Calu3 (cell line): ENCODE measurements at regions not wholly inside any gene's neighbourhood (a gene's known extent, or its start where the extent isn't known, plus 50 kb on each side); places are given as distances from the start of the nearest gene placed in this dataset.
"Not testable (repeated sequence)": the region's sequence is repeated elsewhere in the genome, so short reads cannot be mapped to it uniquely, and the experiment has no call there.

Experiments used
- BruUV-seq: library from RNA; stranded (reverse); fragments of 400-500 nt; replicated peaks from 2 replicates; lab custom pipeline; 2021; lab: Mats Ljungman, UMichigan
- CTCF ChIA-PET: fragments of 300-600 bp; sonication (Branson Sonifier 250); formaldehyde crosslinking; loops from one replicate; lab custom pipeline; 2022; ENCODE audit warnings: antibody characterized with exemption; lab: Charles Lee
- DNase-seq: peaks from one replicate; pipeline ENCODE4 v3.0.0; 2022
- H3K27ac Mint-ChIP-seq: one replicate; pipeline ENCODE4 v1.8.0; 2022; ENCODE audit warnings: mixed read lengths; ENCODE audit not compliant: unreplicated experiment
- H3K27me3 Mint-ChIP-seq: one replicate; pipeline ENCODE4 v1.8.0; 2022; ENCODE audit warnings: mixed read lengths; ENCODE audit not compliant: unreplicated experiment
- H3K36me3 Mint-ChIP-seq: one replicate; pipeline ENCODE4 v1.8.0; 2022; ENCODE audit warnings: mild to moderate bottlenecking, moderate library complexity, mixed read lengths; ENCODE audit not compliant: insufficient read depth, unreplicated experiment
- H3K4me1 Mint-ChIP-seq: one replicate; pipeline ENCODE4 v1.8.0; 2022; ENCODE audit warnings: mild to moderate bottlenecking, low read depth, mixed read lengths; ENCODE audit not compliant: unreplicated experiment
- H3K4me3 Mint-ChIP-seq: one replicate; pipeline ENCODE4 v1.8.0; 2022; ENCODE audit warnings: mild to moderate bottlenecking, low read depth, moderate library complexity, mixed read lengths; ENCODE audit not compliant: unreplicated experiment
- H3K9me3 Mint-ChIP-seq: one replicate; pipeline ENCODE4 v1.8.0; 2022; ENCODE audit warnings: low read depth, mixed read lengths; ENCODE audit not compliant: unreplicated experiment
- intact Hi-C: fragments of 100-400 bp; cut with micrococcal nuclease; formaldehyde crosslinking; loops from one replicate; pipeline ENCODE4 v1.10.0; 2022; ENCODE audit not compliant: unreplicated experiment
- TF ChIP-seq, protein P1 (sequence below): fragments of 200-600 bp; IDR thresholded peaks from one replicate; pipeline ENCODE4 v1.8.0; 2022; ENCODE audit warnings: antibody characterized with exemption; ENCODE audit not compliant: unreplicated experiment

DNA sequence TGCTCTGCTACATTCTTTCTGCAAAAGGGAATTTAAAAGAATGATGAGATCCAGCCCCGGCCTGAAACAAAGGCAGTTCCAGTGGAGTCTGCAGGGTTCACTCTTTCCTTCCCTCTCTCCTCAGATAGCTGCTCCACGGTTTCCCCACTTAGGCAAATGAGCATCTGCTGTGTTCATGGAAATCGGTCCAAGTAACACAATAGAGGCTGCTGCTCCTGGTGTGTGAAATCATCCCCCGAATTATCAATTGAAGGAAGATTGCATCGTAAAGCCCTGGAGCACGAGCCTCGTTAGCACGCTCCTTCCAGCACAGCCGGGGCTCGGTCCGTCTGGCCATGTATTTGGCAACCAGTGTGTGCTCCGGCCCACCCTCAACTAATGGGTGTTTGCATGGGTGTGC is 108.3 kb upstream of the DPP6 start:
- Mint-ChIP-seq H3K36me3 (no peaks in the 10 kb centered on the region), H3K27ac (no peak overlapping the region), H3K4me3 (no peak overlapping the region), H3K27me3 (no peaks in the 10 kb centered on the region), H3K4me1 (no peaks in the 10 kb centered on the region), H3K9me3 (peaks cover 23% of the 10 kb centered on the region)
- intact Hi-C loops, result no loop called here
- TF ChIP-seq, protein P1, sequence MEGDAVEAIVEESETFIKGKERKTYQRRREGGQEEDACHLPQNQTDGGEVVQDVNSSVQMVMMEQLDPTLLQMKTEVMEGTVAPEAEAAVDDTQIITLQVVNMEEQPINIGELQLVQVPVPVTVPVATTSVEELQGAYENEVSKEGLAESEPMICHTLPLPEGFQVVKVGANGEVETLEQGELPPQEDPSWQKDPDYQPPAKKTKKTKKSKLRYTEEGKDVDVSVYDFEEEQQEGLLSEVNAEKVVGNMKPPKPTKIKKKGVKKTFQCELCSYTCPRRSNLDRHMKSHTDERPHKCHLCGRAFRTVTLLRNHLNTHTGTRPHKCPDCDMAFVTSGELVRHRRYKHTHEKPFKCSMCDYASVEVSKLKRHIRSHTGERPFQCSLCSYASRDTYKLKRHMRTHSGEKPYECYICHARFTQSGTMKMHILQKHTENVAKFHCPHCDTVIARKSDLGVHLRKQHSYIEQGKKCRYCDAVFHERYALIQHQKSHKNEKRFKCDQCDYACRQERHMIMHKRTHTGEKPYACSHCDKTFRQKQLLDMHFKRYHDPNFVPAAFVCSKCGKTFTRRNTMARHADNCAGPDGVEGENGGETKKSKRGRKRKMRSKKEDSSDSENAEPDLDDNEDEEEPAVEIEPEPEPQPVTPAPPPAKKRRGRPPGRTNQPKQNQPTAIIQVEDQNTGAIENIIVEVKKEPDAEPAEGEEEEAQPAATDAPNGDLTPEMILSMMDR, result no peak
- DNase-seq, result no peak
- CTCF ChIA-PET, result no interaction called here
- no TSS peak for BruUV-seq

DNA sequence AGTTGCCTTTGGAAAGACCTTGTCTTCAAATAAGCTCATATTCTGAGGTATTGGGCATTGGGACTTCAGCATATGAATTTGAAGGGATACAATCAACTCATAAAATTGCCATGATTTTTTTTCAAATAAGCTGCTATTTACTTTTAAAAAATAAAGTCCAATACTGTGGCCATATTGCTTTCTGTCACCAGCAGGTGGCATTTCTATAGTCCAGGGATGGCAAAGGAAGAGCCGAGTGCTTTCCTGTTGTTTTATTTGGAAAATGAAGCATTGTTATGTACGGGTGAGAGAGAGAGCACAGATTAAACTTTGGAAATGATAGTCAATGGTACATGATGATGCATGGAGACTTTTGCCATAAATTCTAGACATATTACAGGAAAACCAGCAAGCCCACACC is 104.1 kb upstream of the DPP6 start:
- intact Hi-C loops, result no loop called here

DNA sequence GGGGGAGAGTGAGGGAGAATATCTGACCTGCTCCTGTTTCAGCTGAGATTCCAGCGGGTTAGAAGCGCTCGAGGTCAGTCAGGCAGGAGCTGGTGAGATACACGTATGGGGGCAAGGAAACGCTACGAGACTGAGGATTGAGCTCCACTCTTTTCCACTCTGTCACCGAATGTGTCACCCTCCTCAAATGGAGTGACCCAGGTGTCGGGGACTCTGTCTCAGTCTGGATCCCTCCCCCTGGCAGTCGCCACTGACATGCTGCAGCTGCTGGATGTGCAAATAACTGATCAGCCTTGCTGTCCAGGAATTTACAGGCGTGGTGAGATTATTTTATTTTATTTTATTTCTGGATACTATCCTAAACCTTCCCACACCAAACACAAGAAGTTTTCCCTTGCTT is 100.9 kb upstream of the DPP6 start:
- CTCF ChIA-PET, result no interaction called here
- Mint-ChIP-seq H3K4me1 (no peaks in the 10 kb centered on the region), H3K27me3 (no peaks in the 10 kb centered on the region), H3K27ac (no peak overlapping the region), H3K9me3 (peaks cover 20% of the 10 kb centered on the region), H3K36me3 (peaks cover 4% of the 10 kb centered on the region), H3K4me3 (no peak overlapping the region)
- TF ChIP-seq, protein P1, result no peak
- BruUV-seq, result no TSS peak
- no peak for DNase-seq
- intact Hi-C loops, result no loop called here

More for the DNA sequence above, 104.1 kb upstream of the DPP6 start:
- peaks cover 27% of the 10 kb centered on the region for H3K9me3 Mint-ChIP-seq
- H3K27me3 Mint-ChIP-seq, result no peaks in the 10 kb centered on the region
- no peaks in the 10 kb centered on the region for H3K4me1 Mint-ChIP-seq
- no peak overlapping the region for H3K27ac Mint-ChIP-seq
- CTCF ChIA-PET, result no interaction called here
- BruUV-seq, result no TSS peak
- no peak overlapping the region for H3K4me3 Mint-ChIP-seq
- TF ChIP-seq, protein P1, result no peak
- peaks cover 4% of the 10 kb centered on the region for H3K36me3 Mint-ChIP-seq
- DNase-seq, result no peak

DNA sequence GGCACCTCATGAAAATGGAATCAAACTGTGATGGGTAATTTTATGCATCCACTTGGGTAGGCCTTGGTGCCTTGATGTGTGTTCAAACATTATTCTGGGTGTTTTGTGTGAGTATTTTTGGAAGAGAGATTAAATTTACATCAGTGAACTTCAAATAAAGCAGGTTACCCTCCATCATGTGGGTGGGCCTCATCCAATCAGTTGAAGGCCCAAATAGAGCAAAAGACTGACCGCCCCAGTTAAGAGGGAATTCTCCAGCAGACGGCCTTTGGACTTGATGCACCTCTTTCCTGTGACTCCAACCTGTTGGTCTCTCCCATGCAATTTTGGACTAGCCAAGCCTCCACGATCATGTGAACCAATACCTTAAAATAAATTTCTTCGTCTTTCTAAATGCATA is 97.7 kb upstream of the DPP6 start:
- no peak overlapping the region for H3K4me3 Mint-ChIP-seq
- no peak overlapping the region for H3K27ac Mint-ChIP-seq
- no peaks in the 10 kb centered on the region for H3K4me1 Mint-ChIP-seq
- no peak for DNase-seq
- CTCF ChIA-PET, result no interaction called here
- H3K9me3 Mint-ChIP-seq, result peaks cover 17% of the 10 kb centered on the region
- H3K36me3 Mint-ChIP-seq, result peaks cover 4% of the 10 kb centered on the region
- H3K27me3 Mint-ChIP-seq, result no peaks in the 10 kb centered on the region
- no TSS peak for BruUV-seq
- intact Hi-C loops, result no loop called here
- TF ChIP-seq, protein P1, result no peak

DNA sequence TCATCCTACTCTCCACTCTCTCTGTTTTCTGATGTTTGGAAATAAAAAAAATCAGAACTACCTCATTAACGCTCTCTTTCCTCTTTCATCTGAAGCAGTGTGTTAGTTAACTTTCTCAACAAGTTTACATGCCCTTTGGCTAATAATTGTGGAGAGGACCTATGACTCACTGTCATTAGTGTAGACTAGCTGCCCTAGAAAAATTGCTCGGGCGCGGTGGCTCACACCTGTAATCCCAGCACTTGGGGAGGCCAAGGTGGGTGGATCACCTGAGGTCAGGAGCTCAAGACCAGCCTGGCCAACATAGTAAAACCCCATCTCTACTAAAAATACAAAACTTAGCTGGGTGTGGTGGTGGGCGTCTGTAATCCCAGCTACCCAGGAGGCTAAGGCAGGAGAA is 94.5 kb upstream of the DPP6 start:
- H3K27me3 Mint-ChIP-seq, CTCF ChIA-PET, H3K4me1 Mint-ChIP-seq, BruUV-seq, H3K27ac Mint-ChIP-seq, H3K9me3 Mint-ChIP-seq, H3K4me3 Mint-ChIP-seq, intact Hi-C loops, DNase-seq, H3K36me3 Mint-ChIP-seq: not testable (repeated sequence)

DNA sequence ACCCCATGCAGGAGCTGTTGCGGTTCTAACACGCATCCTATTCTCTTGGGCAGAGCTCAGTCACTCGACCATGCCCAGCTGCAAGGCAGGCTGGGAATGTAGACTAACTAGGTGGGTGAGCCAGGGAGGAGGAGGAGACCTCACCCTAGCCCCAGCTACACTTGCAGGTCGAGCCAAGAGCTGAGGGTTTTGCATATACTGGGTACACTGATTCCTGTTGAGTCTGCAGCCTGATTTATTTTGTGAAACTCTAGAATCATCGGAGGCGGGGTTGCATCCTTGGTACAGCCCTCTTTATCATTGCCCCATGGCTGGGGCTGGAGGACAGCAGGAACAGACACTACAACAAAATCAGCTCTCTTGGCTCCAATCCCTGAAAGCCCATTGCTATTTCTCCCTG is 93.8 kb upstream of the DPP6 start:
- intact Hi-C loops, H3K27me3 Mint-ChIP-seq, H3K36me3 Mint-ChIP-seq, DNase-seq, BruUV-seq, H3K4me3 Mint-ChIP-seq, H3K4me1 Mint-ChIP-seq, CTCF ChIA-PET, H3K27ac Mint-ChIP-seq: not testable (repeated sequence)
- peaks cover 12% of the 10 kb centered on the region for H3K9me3 Mint-ChIP-seq

DNA sequence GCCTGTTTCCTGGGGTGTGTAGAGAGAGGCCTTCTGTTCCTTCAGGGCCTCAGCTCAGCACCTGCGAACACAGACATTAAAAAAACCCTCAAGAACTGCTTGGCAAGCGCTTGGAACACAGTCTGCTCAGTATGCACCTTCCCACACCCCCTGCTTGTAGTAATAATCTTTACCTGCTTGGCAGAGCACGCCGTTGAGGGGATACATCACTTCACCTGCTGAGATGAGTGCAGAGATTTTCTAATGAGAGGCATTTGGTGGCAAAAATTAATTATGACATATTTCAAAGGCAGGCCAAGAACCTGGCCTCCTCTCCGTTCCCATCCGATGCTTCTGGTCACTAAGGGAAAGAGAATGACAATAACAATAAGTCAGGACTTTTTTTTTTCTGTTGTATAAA is 93.4 kb upstream of the DPP6 start:
- CTCF ChIA-PET, H3K27me3 Mint-ChIP-seq, H3K36me3 Mint-ChIP-seq, H3K27ac Mint-ChIP-seq, DNase-seq, H3K4me1 Mint-ChIP-seq, H3K4me3 Mint-ChIP-seq, BruUV-seq, intact Hi-C loops: not testable (repeated sequence)
- peaks cover 12% of the 10 kb centered on the region for H3K9me3 Mint-ChIP-seq
